Mesothelial cell of epicardium (in vitro differentiated cells): ENCODE measurements at regions not wholly inside any gene's neighbourhood (a gene's known extent, or its start where the extent isn't known, plus 50 kb on each side); places are given as distances from the start of the nearest gene placed in this dataset.

Source experiments
- DNase-seq, 2 experiments: peaks; one replicate each; pipeline ENCODE4 v3.0.0; 2021; ENCODE audit warnings: low spot score in 2 of 2; ENCODE audit not compliant: unreplicated experiment in 2 of 2
- H3K27ac Mint-ChIP-seq: 2 replicates; pipeline ENCODE4 v1.8.0; 2021; ENCODE audit warnings: mixed read lengths
- H3K27me3 Mint-ChIP-seq: 2 replicates; pipeline ENCODE4 v1.8.0; 2021; ENCODE audit warnings: low read depth, mixed read lengths
- H3K36me3 Mint-ChIP-seq: 2 replicates; pipeline ENCODE4 v1.8.0; 2021; ENCODE audit warnings: mixed read lengths
- H3K4me1 Mint-ChIP-seq: 2 replicates; pipeline ENCODE4 v1.8.0; 2021; ENCODE audit warnings: mixed read lengths
- H3K4me3 Mint-ChIP-seq: 2 replicates; pipeline ENCODE4 v1.8.0; 2021; ENCODE audit warnings: mild to moderate bottlenecking, moderate library complexity, mixed read lengths
- H3K9me3 Mint-ChIP-seq: 2 replicates; pipeline ENCODE4 v1.8.0; 2021; ENCODE audit warnings: mixed read lengths
- TF ChIP-seq, protein P1 (sequence below): fragments of 200-600 bp; sonication (generic); IDR thresholded peaks from one replicate; pipeline ENCODE4 v1.5.0; 2021; ENCODE audit warnings: antibody characterized with exemption; ENCODE audit not compliant: unreplicated experiment

DNA sequence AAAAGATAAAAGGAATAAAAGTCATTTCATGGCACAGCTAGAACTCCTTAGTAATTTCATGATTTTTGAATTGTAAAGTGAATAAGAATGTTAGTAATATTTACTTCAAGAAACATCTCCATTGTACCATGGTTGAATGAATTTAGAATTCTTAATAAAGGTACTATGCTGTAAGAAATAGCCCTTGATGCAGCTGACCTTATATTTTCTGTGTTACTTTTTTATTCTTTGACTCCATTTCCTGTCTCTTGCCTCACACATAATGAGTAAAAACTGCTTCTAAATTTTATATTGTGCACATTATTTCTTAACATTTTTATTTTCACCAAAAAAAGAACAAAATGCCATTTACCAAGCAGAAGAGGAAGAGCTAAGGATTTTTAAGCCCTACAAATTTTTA is 81.9 kb upstream of the PDHA2 start:
- Mint-ChIP-seq H3K36me3 (no peaks in the 10 kb centered on the region), H3K27me3 (no peaks in the 10 kb centered on the region), H3K4me3 (no peak overlapping the region), H3K9me3 (peaks cover 15% of the 10 kb centered on the region), H3K4me1 (peaks cover 22% of the 10 kb centered on the region), H3K27ac (peak overlapping the region; percentile 58)
- no peak for DNase-seq
- TF ChIP-seq, protein P1, sequence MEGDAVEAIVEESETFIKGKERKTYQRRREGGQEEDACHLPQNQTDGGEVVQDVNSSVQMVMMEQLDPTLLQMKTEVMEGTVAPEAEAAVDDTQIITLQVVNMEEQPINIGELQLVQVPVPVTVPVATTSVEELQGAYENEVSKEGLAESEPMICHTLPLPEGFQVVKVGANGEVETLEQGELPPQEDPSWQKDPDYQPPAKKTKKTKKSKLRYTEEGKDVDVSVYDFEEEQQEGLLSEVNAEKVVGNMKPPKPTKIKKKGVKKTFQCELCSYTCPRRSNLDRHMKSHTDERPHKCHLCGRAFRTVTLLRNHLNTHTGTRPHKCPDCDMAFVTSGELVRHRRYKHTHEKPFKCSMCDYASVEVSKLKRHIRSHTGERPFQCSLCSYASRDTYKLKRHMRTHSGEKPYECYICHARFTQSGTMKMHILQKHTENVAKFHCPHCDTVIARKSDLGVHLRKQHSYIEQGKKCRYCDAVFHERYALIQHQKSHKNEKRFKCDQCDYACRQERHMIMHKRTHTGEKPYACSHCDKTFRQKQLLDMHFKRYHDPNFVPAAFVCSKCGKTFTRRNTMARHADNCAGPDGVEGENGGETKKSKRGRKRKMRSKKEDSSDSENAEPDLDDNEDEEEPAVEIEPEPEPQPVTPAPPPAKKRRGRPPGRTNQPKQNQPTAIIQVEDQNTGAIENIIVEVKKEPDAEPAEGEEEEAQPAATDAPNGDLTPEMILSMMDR: no peak

DNA sequence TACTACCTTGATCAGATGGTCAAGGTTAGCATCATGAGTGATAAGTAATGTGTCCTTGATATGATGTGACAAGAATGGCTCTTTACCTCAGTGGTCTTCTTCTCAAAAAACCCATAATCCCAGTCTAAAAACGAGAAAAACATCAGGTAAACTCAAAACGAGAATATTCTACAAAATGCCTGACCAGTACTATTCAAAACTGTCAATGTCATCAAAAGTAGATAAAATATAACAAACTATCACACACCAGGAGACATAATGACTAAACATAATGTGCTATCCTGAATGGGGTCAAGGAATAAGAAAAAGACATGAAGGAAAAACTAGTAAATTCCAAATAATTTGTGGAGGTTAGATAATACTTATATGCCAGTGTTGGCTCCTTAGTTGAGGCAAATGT is 85.2 kb upstream of the PDHA2 start:
- Mint-ChIP-seq H3K27me3 (no peaks in the 10 kb centered on the region), H3K9me3 (peaks cover 9% of the 10 kb centered on the region), H3K36me3 (no peaks in the 10 kb centered on the region), H3K4me3 (no peak overlapping the region), H3K4me1 (peaks cover 13% of the 10 kb centered on the region), H3K27ac (no peak overlapping the region)
- TF ChIP-seq, protein P1: no peak
- no peak for DNase-seq

GRCh38 chr4:95749204-95749603 is 90.7 kb upstream of the PDHA2 start:
- no peaks in the 10 kb centered on the region for H3K27me3 Mint-ChIP-seq
- H3K4me1 Mint-ChIP-seq: peaks cover 6% of the 10 kb centered on the region
- no peaks in the 10 kb centered on the region for H3K36me3 Mint-ChIP-seq
- H3K4me3 Mint-ChIP-seq: no peak overlapping the region
- peaks cover 11% of the 10 kb centered on the region for H3K9me3 Mint-ChIP-seq
- TF ChIP-seq, protein P1: no peak
- no peak for DNase-seq
- H3K27ac Mint-ChIP-seq: no peak overlapping the region

GRCh38 chr4:95742872-95743271 is 97.0 kb upstream of the PDHA2 start:
- TF ChIP-seq, protein P1: no peak
- Mint-ChIP-seq H3K36me3 (peaks cover 5% of the 10 kb centered on the region), H3K4me1 (peaks cover 14% of the 10 kb centered on the region), H3K4me3 (no peak overlapping the region), H3K9me3 (peaks cover 16% of the 10 kb centered on the region), H3K27ac (no peak overlapping the region), H3K27me3 (no peaks in the 10 kb centered on the region)
- no peak for DNase-seq

GRCh38 chr4:95742179-95742578 is 97.7 kb upstream of the PDHA2 start:
- H3K4me3 Mint-ChIP-seq: no peak overlapping the region
- H3K4me1 Mint-ChIP-seq: peaks cover 11% of the 10 kb centered on the region
- peaks cover 5% of the 10 kb centered on the region for H3K36me3 Mint-ChIP-seq
- peaks cover 16% of the 10 kb centered on the region for H3K9me3 Mint-ChIP-seq
- H3K27ac Mint-ChIP-seq: no peak overlapping the region
- H3K27me3 Mint-ChIP-seq: no peaks in the 10 kb centered on the region
- TF ChIP-seq, protein P1: no peak
- no peak for DNase-seq

- TF ChIP-seq, protein P1: no peak
These were observed 107.8 kb upstream of the PDHA2 start for GRCh38 chr4:95732061-95732460.

More at GRCh38 chr4:95732061-95732460, 107.8 kb upstream of the PDHA2 start:
- Mint-ChIP-seq H3K4me3 (no peak overlapping the region), H3K4me1 (peaks cover 10% of the 10 kb centered on the region), H3K27ac (no peak overlapping the region), H3K36me3 (peaks cover 11% of the 10 kb centered on the region), H3K9me3 (peaks cover 18% of the 10 kb centered on the region), H3K27me3 (no peaks in the 10 kb centered on the region)
- no peak for DNase-seq
